IMR-90 (cell line): ENCODE measurements at regions not wholly inside any gene's neighbourhood (a gene's known extent, or its start where the extent isn't known, plus 50 kb on each side); places are given as distances from the start of the nearest gene placed in this dataset.
"Not testable (repeated sequence)": the region's sequence is repeated elsewhere in the genome, so short reads cannot be mapped to it uniquely, and the experiment has no call there.

Experiments
- ATAC-seq: fragments of 200-7000 bp; cut with Tn5 transposase; 2 replicates; pipeline ENCODE4 v1.9.1; 2020; ENCODE audit warnings: low read depth, mild to moderate bottlenecking, moderate library complexity
- BruUV-seq: library from RNA; stranded (reverse); fragments of 400-500 nt; replicated peaks from 2 replicates; lab custom pipeline; 2021; lab: Mats Ljungman, UMichigan
- CTCF ChIA-PET: fragments of 300-600 bp; formaldehyde crosslinking; extraction: SDS; loops from one replicate; lab custom pipeline; 2021; ENCODE audit warnings: antibody characterized with exemption; lab: Yijun Ruan, JAX
- POLR2A ChIA-PET: fragments of 300-600 bp; sonication (Branson Sonifier 250); formaldehyde crosslinking; loops from one replicate; lab custom pipeline; 2022; ENCODE audit warnings: antibody characterized with exemption; ENCODE audit not compliant: unreplicated experiment; lab: Charles Lee
- DNase-seq: peaks from one replicate; pipeline ENCODE4 v3.0.0; 2013
- H2AFZ ChIP-seq: replicated peaks from 2 replicates; pipeline ENCODE3; 2013; ENCODE audit warnings: low read length, mild to moderate bottlenecking; ENCODE audit not compliant: poor library complexity
- H2AK5ac ChIP-seq: 2 replicates; pipeline ENCODE4 v1.6.1; 2013; ENCODE audit warnings: low read depth, low read length, inconsistent platforms
- H2AK9ac ChIP-seq: replicated peaks from 2 replicates; pipeline ENCODE3; 2013; ENCODE audit warnings: mild to moderate bottlenecking, low read depth, low read length, moderate library complexity; ENCODE audit not compliant: poor library complexity
- H2BK120ac ChIP-seq: 2 replicates; pipeline ENCODE4 v1.6.1; 2013; ENCODE audit warnings: low read depth, low read length, inconsistent platforms
- H2BK15ac ChIP-seq: 3 replicates; pipeline ENCODE4 v1.6.1; 2013; ENCODE audit warnings: low read depth, low read length, inconsistent platforms
- H2BK20ac ChIP-seq: 2 replicates; pipeline ENCODE4 v1.6.1; 2013; ENCODE audit warnings: low read depth, mild to moderate bottlenecking, inconsistent platforms, low read length, moderate library complexity
- H2BK5ac ChIP-seq: 2 replicates; pipeline ENCODE4 v1.6.1; 2013; ENCODE audit warnings: mild to moderate bottlenecking, low read depth, low read length, inconsistent platforms; ENCODE audit not compliant: poor library complexity, severe bottlenecking
- H3K14ac ChIP-seq: replicated peaks from 2 replicates; pipeline ENCODE4 v1.6.1; 2013; ENCODE audit warnings: low read depth, low read length, inconsistent platforms
- H3K18ac ChIP-seq: 2 replicates; pipeline ENCODE4 v1.6.1; 2013; ENCODE audit warnings: low read depth, low read length, control low read depth
- H3K23ac ChIP-seq: 2 replicates; pipeline ENCODE4 v1.6.1; 2013; ENCODE audit warnings: low read depth, low read length, inconsistent platforms
- H3K27ac ChIP-seq: 2 replicates; pipeline ENCODE4 v1.5.1; 2013; ENCODE audit warnings: mild to moderate bottlenecking, control low read depth, low read length; ENCODE audit not compliant: insufficient read depth
- H3K27me3 ChIP-seq: 2 replicates; pipeline ENCODE4 v1.6.1; 2013; ENCODE audit warnings: low read length; ENCODE audit not compliant: control insufficient read depth, insufficient read depth
- H3K36me3 ChIP-seq: 2 replicates; pipeline ENCODE4 v1.6.1; 2013; ENCODE audit warnings: low read length, mixed read lengths; ENCODE audit not compliant: control insufficient read depth, insufficient read depth
- H3K4ac ChIP-seq: 2 replicates; pipeline ENCODE4 v1.6.1; 2013; ENCODE audit warnings: low read depth, low read length, inconsistent platforms
- H3K4me1 ChIP-seq: 2 replicates; pipeline ENCODE4 v1.6.1; 2013; ENCODE audit warnings: low read length, mixed read lengths; ENCODE audit not compliant: control insufficient read depth, insufficient read depth
- H3K4me2 ChIP-seq: 2 replicates; pipeline ENCODE4 v1.6.1; 2013; ENCODE audit warnings: low read depth, mild to moderate bottlenecking, control low read depth, low read length, moderate library complexity
- H3K4me3 ChIP-seq: 2 replicates; pipeline ENCODE4 v1.5.1; 2013; ENCODE audit warnings: low read depth, mild to moderate bottlenecking, control low read depth, low read length, moderate library complexity; ENCODE audit not compliant: insufficient read depth
- H3K56ac ChIP-seq: 2 replicates; pipeline ENCODE4 v1.6.1; 2013; ENCODE audit warnings: low read length, inconsistent platforms; ENCODE audit not compliant: insufficient read depth; ENCODE audit errors: extremely low read depth
- H3K79me1 ChIP-seq, 2 experiments: 2 replicates each; pipeline ENCODE4 v1.6.1; 2013; ENCODE audit warnings: low read length in 2 of 2, inconsistent platforms in 1 of 2, low read depth in 1 of 2
- H3K9ac ChIP-seq: 2 replicates; pipeline ENCODE4 v1.6.1; 2013; ENCODE audit warnings: low read depth, low read length, control low read depth
- H3K9me1 ChIP-seq: 2 replicates; pipeline ENCODE4 v1.6.1; 2013; ENCODE audit warnings: low read length, inconsistent platforms; ENCODE audit not compliant: insufficient read depth
- H3K9me3 ChIP-seq: 2 replicates; pipeline ENCODE4 v1.6.1; 2013; ENCODE audit warnings: low read length; ENCODE audit not compliant: control insufficient read depth, insufficient read depth
- H4K20me1 ChIP-seq: 2 replicates; pipeline ENCODE4 v1.6.1; 2013; ENCODE audit warnings: low read length, inconsistent platforms; ENCODE audit not compliant: insufficient read depth
- H4K5ac ChIP-seq: 2 replicates; pipeline ENCODE4 v1.6.1; 2013; ENCODE audit warnings: mild to moderate bottlenecking, low read depth, low read length, control low read depth
- H4K8ac ChIP-seq, 2 experiments: 2 replicates each; pipeline ENCODE4 v1.6.1; 2013; ENCODE audit warnings: low read depth in 2 of 2, low read length in 2 of 2, control low read depth in 1 of 2, inconsistent platforms in 1 of 2
- H4K91ac ChIP-seq: 2 replicates; pipeline ENCODE4 v1.6.1; 2013; ENCODE audit warnings: low read depth, low read length, inconsistent platforms; ENCODE audit not compliant: insufficient read depth
- WGBS, 2 experiments: methylation state at CpG; one replicate each; pipeline versions ENCODE4 v1.1.5 to v1.1.7; 2013; ENCODE audit warnings: missing lambda C conversion rate in 2 of 2; ENCODE audit not compliant: insufficient read length in 1 of 2; ENCODE audit errors: extremely low coverage in 2 of 2; 5-methylcytosine and 5-hydroxymethylcytosine counted together
- dilution Hi-C: fragments of 300-500 bp; cut with HindIII; formaldehyde crosslinking; loops from one replicate; pipeline ENCODE4 v1.14.3; 2018; ENCODE audit warnings: low sequenced_read_pairs; ENCODE audit not compliant: unreplicated experiment
- in situ Hi-C: fragments of 300-500 bp; cut with MboI; formaldehyde crosslinking; loops from 3 replicates; pipeline ENCODE4 v1.14.3; 2019; ENCODE audit warnings: low sequenced_read_pairs, inconsistent platforms, mixed read lengths
- intact Hi-C: fragments of 100-400 bp; cut with micrococcal nuclease; formaldehyde crosslinking; loops from 2 replicates; pipeline ENCODE4 v1.10.0; 2022

- H3K9ac ChIP-seq, H2BK5ac ChIP-seq, H3K36me3 ChIP-seq, H3K4ac ChIP-seq, H3K56ac ChIP-seq, H3K27me3 ChIP-seq, DNase-seq, H3K18ac ChIP-seq, H3K14ac ChIP-seq, H3K9me1 ChIP-seq, H4K20me1 ChIP-seq, intact Hi-C loops, H2AFZ ChIP-seq, CTCF ChIA-PET, H3K27ac ChIP-seq, H3K4me3 ChIP-seq, H2BK20ac ChIP-seq, H3K4me1 ChIP-seq, in situ Hi-C loops, H3K9me3 ChIP-seq, POLR2A ChIA-PET, BruUV-seq, H2AK5ac ChIP-seq, H4K91ac ChIP-seq, H3K23ac ChIP-seq, H3K79me1 ChIP-seq, H4K8ac ChIP-seq, dilution Hi-C loops, H2AK9ac ChIP-seq, H3K4me2 ChIP-seq, ATAC-seq, H2BK120ac ChIP-seq, H2BK15ac ChIP-seq, H4K5ac ChIP-seq: not testable (repeated sequence)
- WGBS, 2 experiments = 80% methylated on average over 1 of the region's 4 CpGs; no CpG with 5 or more reads in 1 of the 2 experiments
Observed at GRCh38 chr18:40132438-40132837, 1822.6 kb upstream of the PIK3C3 start.
